GM19351 (cell line): ENCODE measurements at regions not wholly inside any gene's neighbourhood (a gene's known extent, or its start where the extent isn't known, plus 50 kb on each side); places are given as distances from the start of the nearest gene placed in this dataset.

Experiments
- ATAC-seq: cut with Tn5 transposase; IDR thresholded peaks from one replicate; pipeline ENCODE4 v1.9.1; 2021; ENCODE audit warnings: mild to moderate bottlenecking, moderate library complexity; ENCODE audit not compliant: unreplicated experiment

DNA sequence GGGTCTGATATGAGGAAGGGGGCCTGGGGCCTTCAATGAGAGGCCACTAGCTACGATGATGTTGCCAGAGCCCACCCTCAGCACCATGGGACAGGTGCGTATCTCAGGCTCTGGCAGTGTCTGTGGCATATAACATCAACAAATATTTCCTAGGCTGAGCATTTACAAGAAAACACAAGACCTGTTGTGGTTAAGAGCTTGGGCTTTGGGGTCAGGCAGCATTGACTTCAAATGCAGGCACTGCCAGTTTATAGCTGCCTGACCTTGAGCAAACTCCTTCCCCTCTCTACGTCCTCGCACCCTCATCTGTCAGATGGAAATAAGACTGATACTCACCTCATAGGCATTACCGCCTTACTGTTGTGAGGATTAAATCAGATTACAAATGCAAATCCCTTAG, 156.0 kb downstream of the KATNAL1 start:
- ATAC-seq = no peak

DNA sequence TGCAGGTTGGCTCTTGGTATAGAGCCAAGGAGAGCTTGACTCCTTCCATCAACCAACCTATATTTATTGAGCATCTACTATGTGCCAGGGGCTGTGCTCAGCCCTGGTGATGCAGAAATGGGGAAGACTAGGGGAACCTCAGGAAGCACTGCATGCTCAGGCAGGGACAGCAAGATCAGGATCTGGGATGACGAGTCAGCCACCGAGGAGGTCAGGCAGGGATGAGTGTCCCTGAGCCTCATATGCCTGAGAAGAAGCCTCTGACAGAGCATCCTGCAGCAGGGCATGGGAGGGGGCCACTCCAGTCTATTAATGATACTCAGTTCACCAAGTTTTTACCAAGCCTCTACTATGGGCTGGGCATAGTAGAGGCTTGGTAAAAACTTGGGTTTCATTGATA, 158.1 kb downstream of the KATNAL1 start:
- no peak for ATAC-seq

- no peak for ATAC-seq
Observed at GRCh38 chr13:30148786-30149185, 158.6 kb downstream of the KATNAL1 start.

DNA sequence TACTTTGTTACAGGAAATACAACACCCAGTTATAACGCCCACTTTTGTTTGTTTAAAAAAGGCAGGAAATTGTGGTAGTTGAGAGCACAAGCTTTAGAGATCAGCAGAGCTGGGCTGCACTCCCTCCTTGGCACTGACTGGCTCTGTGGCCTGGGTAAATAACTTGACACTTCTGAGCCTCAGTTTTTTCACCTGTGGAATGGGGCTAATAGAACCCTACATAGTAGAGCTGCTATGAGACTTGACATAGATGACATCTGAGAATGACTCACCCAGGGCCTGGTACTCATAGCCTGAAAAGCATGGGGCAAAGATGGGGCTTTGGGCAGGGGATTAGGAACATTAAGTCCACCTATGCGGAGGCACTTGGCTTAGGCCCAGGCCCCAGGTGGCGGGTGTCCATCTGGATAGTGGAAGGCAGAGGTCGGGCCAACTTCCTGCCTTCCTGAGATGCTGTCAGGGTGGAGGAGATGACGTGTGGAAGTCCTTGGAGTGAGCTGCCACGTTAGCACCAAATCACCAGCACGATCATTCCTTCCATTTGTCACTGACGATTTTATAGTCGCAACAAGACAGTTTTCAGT, 159.1 kb downstream of the KATNAL1 start:
- ATAC-seq = no peak

DNA sequence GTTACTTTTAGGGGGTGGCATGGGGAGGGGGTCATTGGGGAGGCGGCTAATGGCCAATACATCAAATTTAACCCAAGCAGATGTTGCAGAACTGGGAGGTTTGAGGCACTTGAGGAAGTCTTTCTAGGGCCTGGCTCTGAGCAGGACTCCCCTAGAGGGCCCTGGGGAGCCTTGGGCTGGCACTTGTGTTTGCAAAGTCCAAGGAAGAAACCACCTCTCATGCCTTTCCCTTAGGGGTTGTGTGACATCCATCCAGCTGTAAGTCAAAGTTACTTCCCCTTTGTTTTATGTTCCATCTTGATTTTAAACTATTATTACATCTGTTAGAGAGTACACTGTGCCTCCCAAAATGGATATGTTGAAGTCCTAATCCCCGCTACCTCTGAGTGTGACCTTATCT, 159.9 kb downstream of the KATNAL1 start:
- no peak for ATAC-seq

GRCh38 chr13:30147015-30147414, 160.3 kb downstream of the KATNAL1 start:
- ATAC-seq = no peak

GRCh38 chr13:30145709-30146367, 161.5 kb downstream of the KATNAL1 start:
- peak; percentile 56 for ATAC-seq

DNA sequence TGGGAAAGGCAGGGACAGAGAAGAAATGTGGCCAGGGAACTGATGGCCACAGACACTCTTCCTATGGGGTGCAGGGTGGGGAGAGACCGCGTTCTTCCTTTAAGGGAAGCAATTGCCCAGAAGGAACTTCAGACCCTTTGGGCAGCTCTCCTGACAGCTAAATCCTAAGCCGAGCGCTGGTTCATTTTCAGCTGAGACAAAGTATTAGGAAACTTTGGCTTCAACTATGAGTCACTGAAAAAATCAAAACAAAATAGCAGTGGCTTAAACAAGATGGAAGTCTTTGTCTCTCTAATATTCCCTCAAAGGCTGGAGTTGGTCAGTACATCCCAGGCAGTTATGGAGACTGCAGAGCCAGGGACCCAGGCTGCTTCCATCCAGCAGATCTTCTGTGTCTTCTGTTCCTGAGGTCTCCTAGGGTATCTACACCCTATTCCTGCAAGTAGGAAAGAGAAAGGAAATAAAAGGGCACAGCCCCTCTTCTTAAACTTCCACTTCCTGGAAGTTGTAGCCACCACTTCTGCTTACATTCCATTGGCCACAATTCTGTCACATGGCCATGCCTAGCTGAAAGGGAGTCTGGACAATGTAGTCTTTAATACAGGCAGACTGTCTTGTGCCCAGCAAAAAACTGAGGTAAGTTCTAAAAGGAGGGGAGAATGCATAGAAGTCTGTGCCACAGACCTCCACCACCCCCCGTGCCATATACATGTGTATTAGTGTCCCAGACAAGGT, 163.5 kb downstream of the KATNAL1 start:
- no peak for ATAC-seq

DNA sequence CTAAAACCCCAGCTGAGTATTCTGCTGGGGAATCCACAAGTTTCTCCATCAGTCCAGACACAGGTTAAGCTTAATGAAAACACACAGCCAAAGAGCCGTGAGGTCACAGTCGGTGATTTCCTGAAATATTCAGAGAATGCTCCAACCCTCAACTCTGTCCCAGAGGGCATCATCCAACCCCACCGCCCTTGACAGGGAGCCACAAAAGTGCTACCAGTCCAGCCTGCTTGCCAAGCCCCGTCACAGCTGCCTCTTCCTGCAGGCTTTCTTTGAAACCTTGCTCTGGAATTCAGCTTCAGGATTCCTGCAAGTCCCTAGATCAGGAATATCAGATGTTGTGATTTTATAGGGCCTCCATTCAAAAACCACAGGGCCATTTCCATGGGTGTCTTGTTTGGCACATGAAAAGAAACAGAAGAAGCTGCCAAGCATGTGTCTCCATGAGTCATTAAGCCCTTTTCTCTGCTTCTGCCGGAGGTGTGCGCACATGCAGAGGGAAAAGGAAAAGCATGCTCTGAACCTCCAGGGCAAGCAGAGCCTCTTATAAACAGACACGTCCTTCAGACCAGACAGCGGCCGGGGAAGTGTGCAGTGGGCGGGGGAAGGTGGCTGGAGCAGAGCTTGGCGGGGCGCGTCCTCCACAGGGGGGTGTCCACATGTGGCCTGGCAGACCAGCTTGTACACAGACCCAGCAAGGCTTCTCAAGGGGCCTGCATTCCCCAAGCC, 164.7 kb downstream of the KATNAL1 start:
- no peak for ATAC-seq

GRCh38 chr13:30141775-30142485, 165.4 kb downstream of the KATNAL1 start:
- ATAC-seq = no peak

GRCh38 chr13:30140973-30141372, 166.4 kb downstream of the KATNAL1 start:
- no peak for ATAC-seq

- no peak for ATAC-seq
Observed at GRCh38 chr13:30138511-30138910, 168.8 kb downstream of the KATNAL1 start.

DNA sequence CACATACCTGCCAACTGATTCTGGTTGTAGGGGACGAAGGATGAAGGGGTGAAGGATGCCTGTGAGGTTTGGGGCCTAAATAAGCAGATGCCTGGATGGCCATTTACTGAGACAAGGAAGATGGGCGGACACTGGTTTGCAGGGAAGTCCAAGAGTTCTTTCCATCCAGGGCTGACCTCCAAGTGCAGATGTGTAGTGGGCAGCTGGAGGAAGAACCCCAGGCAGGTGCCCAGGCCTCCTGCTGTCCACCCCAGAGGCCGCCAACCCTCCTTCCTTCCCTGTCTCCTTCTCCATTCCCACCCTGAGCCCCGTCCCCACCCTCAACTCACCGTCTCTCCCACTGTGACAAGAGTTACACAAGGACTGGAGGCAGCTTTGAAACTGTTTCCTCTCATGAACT, 171.5 kb downstream of the KATNAL1 start:
- no peak for ATAC-seq

DNA sequence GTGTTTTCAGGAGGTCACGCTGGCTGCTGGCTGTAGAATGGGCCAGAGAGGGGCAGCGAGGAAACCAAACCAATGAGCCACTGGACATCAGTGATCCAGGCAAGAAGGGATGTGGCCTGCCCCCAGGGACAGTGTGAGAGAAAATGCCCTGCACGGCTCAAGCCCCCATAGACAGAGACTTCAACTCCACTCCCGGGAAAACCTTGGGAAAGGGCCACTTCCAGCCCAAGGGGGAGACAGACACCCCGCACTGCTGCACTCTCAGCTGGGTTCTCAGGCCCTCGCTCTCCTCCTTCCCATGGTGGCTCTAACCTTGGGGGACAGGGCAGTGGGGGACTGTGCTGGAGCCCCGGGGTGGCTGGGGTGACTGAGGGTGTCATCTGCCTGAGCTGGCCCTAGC, 172.0 kb downstream of the KATNAL1 start:
- ATAC-seq = no peak

GRCh38 chr13:30134578-30134977, 172.8 kb downstream of the KATNAL1 start:
- no peak for ATAC-seq

DNA sequence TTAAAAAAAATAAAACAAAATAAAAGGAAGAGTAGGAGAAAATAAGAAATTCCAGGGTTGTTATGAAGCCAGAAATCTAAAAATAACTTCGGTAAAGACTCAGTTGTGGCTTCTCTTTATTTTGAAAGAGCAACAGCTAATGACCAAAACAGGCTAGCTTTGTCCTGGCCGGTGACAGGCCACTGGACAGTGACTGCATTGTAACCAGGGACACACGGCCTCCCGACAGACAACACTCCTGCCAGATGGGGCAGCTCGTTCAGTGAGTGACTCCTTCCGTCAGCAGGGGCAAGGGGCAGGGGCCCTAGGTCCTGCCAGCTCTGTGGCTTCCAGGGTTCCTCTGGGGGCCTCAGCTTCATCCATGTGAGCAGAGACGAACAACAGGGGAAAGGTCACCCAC, 173.4 kb downstream of the KATNAL1 start:
- ATAC-seq = no peak

DNA sequence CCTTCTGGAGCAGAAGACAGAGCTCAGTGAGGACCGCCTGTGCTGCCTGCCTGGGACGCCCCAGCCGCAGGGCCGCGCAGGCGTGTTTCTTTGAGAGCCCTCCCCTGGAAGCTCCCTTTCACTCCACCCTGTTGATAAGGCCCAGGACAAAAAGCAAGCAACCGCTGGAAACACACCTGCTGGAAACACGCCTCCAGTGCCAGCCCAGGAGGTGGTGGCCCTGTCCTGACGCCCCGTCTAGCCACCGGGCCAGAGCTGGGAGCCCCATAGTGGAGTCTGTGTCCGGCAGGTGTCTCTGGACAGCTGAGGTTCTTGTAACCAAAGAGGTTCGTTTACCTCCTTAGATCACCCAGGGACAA, 173.8 kb downstream of the KATNAL1 start:
- no peak for ATAC-seq

DNA sequence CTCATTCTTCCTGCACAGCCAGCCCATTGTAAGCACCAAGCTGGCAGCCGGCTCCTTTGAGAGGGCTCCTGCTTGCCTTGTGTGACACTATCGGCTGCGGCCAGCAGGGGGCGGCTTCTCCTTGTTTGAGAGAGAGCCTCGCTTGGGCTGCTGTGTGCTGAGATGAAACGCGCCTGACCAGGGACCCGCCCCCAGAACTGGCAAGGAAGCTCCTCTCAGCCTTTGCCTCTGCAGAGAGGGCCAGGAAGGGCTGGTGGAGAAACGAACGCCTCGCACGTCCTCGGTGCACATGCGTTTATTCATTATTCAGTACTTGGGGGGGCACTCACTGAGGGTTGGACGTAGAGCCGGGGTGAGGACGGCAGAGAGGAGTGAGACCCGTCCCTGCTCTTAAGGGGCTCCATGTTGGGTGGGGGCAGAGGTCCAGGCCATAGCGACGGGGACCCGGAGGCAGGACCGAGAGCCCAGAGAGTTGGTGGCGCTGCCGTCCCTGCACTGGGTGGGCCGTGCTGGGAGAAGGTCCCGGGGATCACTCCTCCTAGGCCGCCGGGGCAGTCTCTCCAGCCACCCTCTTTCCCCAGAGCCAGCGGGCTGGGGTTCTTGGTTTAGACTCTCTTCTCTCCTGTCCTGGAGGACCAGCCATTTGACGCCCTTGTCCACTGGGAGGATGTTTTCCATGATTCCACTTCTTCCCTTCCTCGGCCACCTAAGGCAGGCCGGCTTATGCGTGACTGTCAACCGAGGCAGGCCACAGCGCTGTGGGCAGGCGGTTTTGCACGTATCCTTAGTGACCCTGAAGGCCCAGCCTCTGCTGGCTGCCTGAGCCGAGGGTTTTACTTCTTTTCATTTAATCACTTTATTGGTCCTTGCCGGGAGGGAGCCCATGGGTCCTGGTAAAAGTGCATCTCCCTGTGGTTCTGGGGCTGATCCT, 174.5 kb downstream of the KATNAL1 start:
- peak; percentile 96 for ATAC-seq

- ATAC-seq = no peak
Observed at GRCh38 chr13:30129411-30129810, 177.9 kb downstream of the KATNAL1 start.

GRCh38 chr13:30128591-30128990, 178.8 kb downstream of the KATNAL1 start:
- no peak for ATAC-seq
